SH-SY5Y (cell line): ENCODE measurements at regions not wholly inside any gene's neighbourhood (a gene's known extent, or its start where the extent isn't known, plus 50 kb on each side); places are given as distances from the start of the nearest gene placed in this dataset.

Source experiments
- GATA2 ChIP-seq: IDR thresholded peaks from 2 replicates; pipeline ENCODE4 v1.6.1; 2011; ENCODE audit warnings: mild to moderate bottlenecking, low read depth, low read length
- GATA3 ChIP-seq: IDR thresholded peaks from 2 replicates; pipeline ENCODE4 v1.6.1; 2011; ENCODE audit warnings: low read depth, mild to moderate bottlenecking, low read length, moderate library complexity

DNA sequence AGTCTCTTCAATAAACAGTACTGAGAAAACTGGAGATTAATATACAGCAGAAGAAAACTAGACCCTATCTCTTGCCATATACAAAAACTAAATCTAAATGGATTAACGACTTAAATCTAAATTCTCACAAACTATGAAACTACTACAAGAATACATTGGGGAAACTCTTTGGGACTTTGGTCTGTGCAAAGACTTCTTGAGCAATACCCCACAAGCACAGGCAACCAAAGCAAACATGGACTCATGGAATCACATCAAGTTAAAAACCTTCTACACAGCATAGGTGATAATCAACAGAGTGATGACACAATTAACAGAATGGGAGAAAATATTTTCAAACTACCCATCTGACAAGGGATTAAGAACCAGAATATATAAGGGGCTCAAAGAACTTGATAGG is 848.2 kb upstream of the NRXN1 start:
- TF ChIP-seq GATA3: no peak
- no peak for TF ChIP-seq GATA2
